Thymus (tissue), 11 donors: ENCODE measurements at regions not wholly inside any gene's neighbourhood (a gene's known extent, or its start where the extent isn't known, plus 50 kb on each side); places are given as distances from the start of the nearest gene placed in this dataset.

ENCODE experiments used
- DNase-seq, 9 donors: peaks; one replicate each; pipeline ENCODE4 v3.0.0-alpha.2; 2013; ENCODE audit warnings: low spot score in 9 of 9, low read depth in 6 of 9, missing footprints in 1 of 9
- H3K27ac ChIP-seq, 2 donors: one replicate each; pipeline ENCODE4 v1.5.1; 2013; ENCODE audit warnings: control low read depth in 1 of 2, low read depth in 1 of 2, low read length in 1 of 2, mild to moderate bottlenecking in 1 of 2, moderate library complexity in 1 of 2
- H3K27me3 ChIP-seq, 2 donors: one replicate each; pipeline ENCODE4 v1.5.1; 2013; ENCODE audit warnings: low read length in 1 of 2; ENCODE audit not compliant: control insufficient read depth in 2 of 2, insufficient read depth in 1 of 2
- H3K36me3 ChIP-seq, 2 donors: one replicate each; pipeline ENCODE4 v1.5.1; 2013; ENCODE audit warnings: low read length in 1 of 2, mild to moderate bottlenecking in 1 of 2, moderate library complexity in 1 of 2; ENCODE audit not compliant: control insufficient read depth in 2 of 2, insufficient read depth in 2 of 2
- H3K4me1 ChIP-seq, 2 donors: one replicate each; pipeline ENCODE4 v1.5.1; 2013; ENCODE audit warnings: low read length in 2 of 2; ENCODE audit not compliant: control insufficient read depth in 2 of 2, insufficient read depth in 2 of 2
- H3K4me3 ChIP-seq, 2 donors: one replicate each; pipeline ENCODE4 v1.5.1; 2013; ENCODE audit warnings: low read length in 2 of 2, control low read depth in 1 of 2, mild to moderate bottlenecking in 1 of 2
- H3K9me3 ChIP-seq, 2 donors: one replicate each; pipeline ENCODE4 v1.5.1; 2013; ENCODE audit warnings: low read length in 1 of 2, mild to moderate bottlenecking in 1 of 2; ENCODE audit not compliant: control insufficient read depth in 2 of 2, insufficient read depth in 1 of 2
- WGBS: extraction: QIAGEN DNeasy Blood & Tissue Kit; methylation state at CpG from one replicate; pipeline ENCODE4 v1.1.7; 2013; 5-methylcytosine and 5-hydroxymethylcytosine counted together
- donor health status: healthy.

DNA sequence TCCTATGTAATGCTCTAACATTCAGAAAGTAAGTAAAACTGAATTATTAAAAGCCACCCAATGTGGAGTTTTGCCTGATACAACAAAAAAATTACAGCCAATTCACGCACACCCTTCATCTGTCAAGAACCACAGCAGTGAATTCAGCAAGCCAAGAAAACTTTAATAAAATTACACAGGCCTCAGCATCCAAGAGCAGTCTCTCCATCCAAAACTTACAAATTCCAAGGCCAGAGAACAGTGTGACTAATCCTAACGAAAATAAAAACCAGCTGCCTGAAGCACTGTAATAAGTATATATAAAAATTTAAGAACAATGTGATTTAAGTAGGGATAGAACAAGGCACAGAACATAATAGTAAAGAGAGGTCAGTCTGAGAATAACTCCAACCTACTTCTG, 54.2 kb downstream of the SIX6 start:
- WGBS: 44% methylated on average over 2 of the region's 2 CpGs
- no peaks in the 10 kb centered on the region for H3K36me3 ChIP-seq
- DNase-seq: no peak
- no peaks in the 10 kb centered on the region for H3K9me3 ChIP-seq
- no peaks in the 10 kb centered on the region for H3K27me3 ChIP-seq
- no peak overlapping the region for H3K27ac ChIP-seq
- H3K4me3 ChIP-seq: no peak overlapping the region
- H3K4me1 ChIP-seq: no peaks in the 10 kb centered on the region

DNA sequence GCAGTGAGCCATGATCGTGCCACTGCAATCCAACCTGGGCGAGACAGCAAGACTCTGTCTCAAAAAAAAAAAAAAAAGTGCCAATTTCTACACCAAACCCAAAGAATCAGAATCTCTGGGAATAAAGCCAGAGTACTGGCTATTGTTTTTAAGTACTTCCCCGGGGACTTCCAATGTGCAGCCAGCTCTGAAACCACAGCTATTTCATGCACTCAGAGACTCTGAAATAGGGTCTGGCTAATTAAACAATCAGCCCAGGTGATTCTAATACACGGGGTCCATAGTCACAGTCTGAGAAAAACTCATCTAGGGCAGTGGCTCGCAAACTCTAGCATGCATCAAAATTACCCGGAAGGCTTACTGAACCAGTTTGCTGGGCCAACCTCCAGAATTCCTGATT, 56.3 kb downstream of the SIX6 start:
- H3K36me3 ChIP-seq: no peaks in the 10 kb centered on the region
- no peak overlapping the region for H3K27ac ChIP-seq
- no peaks in the 10 kb centered on the region for H3K27me3 ChIP-seq
- H3K9me3 ChIP-seq: no peaks in the 10 kb centered on the region
- DNase-seq: peak in 1 of 9 donors; percentile 3
- WGBS: 85% methylated on average over 6 of the region's 6 CpGs
- no peak overlapping the region for H3K4me3 ChIP-seq
- no peaks in the 10 kb centered on the region for H3K4me1 ChIP-seq

DNA sequence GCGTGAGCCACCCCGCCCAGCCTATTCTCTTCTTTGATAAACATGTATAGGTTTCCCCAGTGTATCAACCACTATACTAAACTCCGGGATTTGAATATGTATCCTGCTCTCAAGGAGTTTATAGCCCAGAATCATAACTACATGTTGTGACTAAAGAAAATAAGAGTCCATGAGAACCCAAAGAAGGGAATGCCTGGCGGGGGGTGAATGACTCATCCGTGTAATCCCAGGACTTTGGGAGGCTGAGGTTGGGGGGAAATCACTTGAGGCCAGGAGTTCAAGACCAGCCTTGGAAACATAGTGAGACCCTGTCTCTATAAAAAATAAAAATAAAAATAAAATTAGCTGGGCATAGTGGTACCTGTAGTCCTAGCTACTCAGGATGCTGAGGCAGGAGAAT, 57.2 kb downstream of the SIX6 start:
- Histone ChIP-seq H3K27me3 (no peaks in the 10 kb centered on the region), H3K9me3 (no peaks in the 10 kb centered on the region), H3K27ac (no peak overlapping the region), H3K4me3 (no peak overlapping the region), H3K4me1 (no peaks in the 10 kb centered on the region), H3K36me3 (no peaks in the 10 kb centered on the region)
- DNase-seq: no peak
- 94% methylated on average over 5 of the region's 5 CpGs for WGBS

DNA sequence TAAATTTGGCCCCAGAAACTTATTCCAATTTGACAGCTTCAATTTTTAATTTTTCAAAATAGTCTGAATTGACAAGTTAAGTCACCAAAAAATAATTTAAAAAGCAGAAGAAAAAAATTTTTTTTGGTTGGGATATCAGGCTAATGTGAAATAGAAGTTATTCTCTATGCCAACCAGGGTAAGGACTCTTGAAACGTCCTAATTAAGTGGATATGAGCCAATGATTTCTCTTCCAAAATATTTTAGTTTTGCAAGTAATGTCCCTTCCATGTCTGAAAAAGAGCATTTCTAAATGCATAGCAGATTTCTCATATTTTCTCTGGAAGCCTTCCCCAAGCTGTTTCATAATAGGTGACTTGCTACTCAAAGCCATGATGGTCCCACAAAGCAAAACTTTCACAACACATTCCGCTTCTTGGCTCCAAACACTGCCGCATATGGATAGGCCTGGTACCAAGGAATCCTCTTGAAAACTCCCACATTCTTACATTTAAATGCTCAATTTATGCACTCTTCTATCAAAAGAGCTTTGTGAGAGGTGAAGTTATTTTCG, 65.1 kb downstream of the SIX6 start:
- Histone ChIP-seq H3K27me3 (no peaks in the 10 kb centered on the region), H3K27ac (no peak overlapping the region), H3K9me3 (no peaks in the 10 kb centered on the region), H3K4me3 (no peak overlapping the region), H3K36me3 (no peaks in the 10 kb centered on the region), H3K4me1 (no peaks in the 10 kb centered on the region)
- WGBS: 91% methylated on average over 4 of the region's 4 CpGs
- no peak for DNase-seq

DNA sequence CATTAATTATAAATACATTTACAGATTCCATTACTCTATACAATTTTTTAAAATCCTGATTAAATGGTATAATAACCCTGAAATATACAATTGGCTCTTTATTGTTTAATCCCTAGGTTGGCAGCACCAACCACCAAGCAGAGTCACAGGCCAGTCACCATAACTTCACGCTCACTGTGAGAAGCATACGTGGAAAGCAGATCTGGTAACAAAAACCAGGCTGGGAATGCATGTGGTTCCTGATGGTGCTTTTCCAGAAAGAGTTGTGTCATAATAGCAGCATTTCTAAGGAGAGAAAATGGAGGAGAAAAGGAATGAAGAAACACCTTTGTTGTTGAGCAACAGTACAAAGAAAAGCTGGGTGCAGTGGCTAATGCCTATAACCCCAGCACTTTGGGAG, 66.1 kb downstream of the SIX6 start:
- Histone ChIP-seq H3K4me3 (no peak overlapping the region), H3K27me3 (no peaks in the 10 kb centered on the region), H3K27ac (no peak overlapping the region), H3K36me3 (no peaks in the 10 kb centered on the region), H3K9me3 (no peaks in the 10 kb centered on the region), H3K4me1 (no peaks in the 10 kb centered on the region)
- no peak for DNase-seq
- WGBS: 98% methylated on average over 2 of the region's 2 CpGs

DNA sequence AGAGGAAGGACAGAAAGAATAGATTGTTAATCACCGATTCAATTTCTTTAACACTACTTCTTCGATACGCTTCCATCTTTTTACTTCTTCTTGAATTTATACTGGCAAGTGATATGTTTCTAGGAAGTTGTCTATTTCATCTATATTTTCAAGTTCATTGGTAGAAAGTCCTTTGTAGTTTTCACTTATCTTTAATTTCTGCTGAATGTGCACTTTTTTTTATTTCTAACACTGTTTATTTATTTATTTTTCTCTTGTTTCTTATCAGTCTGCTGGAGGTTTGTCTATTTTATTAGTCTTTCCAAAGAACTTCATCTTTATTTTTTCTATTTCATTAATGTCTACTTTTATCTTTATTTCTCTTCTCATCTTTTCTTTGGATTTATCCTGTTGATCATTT, 63.6 kb downstream of the SIX1 start:
- H3K27me3 ChIP-seq: no peaks in the 10 kb centered on the region
- no peaks in the 10 kb centered on the region for H3K36me3 ChIP-seq
- DNase-seq: no peak
- H3K9me3 ChIP-seq: no peaks in the 10 kb centered on the region
- 97% methylated on average over 3 of the region's 3 CpGs for WGBS
- no peak overlapping the region for H3K27ac ChIP-seq
- H3K4me1 ChIP-seq: no peaks in the 10 kb centered on the region
- H3K4me3 ChIP-seq: no peak overlapping the region

DNA sequence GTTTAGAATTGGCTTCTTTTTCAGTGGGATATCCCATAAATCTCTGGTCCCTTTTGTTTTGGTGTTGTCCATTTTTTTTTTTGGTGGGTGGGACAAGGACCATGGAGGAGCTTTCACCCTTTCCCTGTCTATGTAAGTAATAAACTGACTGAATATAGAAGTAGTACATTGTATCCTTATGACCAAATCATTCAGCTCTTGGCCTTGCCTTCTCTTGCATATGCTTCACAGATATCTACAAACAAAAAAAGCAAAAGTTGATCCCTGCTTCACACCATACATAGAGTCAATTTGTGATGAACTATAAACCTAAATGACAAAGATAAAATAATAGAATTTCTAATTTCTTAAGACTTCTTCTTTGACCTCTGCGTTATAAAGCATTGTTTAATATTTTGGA, 59.8 kb downstream of the SIX1 start:
- Histone ChIP-seq H3K27me3 (no peaks in the 10 kb centered on the region), H3K9me3 (no peaks in the 10 kb centered on the region), H3K27ac (no peak overlapping the region), H3K4me1 (no peaks in the 10 kb centered on the region), H3K4me3 (no peak overlapping the region), H3K36me3 (no peaks in the 10 kb centered on the region)
- DNase-seq: peak in 1 of 9 donors; percentile 2
- 98% methylated on average over 1 of the region's 1 CpG for WGBS

DNA sequence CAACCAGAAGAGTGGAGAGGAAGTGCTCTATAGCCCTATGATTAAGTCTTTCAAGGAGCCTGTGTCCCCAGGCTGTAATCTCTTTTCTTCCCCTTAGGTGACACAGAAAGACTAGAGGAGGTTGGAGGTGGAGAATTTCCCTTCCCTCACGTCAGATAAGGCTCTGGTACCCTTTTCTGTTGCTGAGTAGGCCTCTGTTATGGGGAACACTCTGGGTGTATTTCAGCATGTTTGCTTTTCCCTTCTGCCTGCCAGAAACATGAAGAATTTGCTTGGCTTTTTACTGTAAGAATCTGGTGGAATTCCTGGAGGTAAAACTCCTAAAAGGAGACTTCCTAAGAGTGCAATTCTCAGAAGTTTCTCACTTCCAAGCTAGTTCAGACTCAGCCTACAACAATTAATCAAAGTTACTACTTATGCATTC, 58.3 kb downstream of the SIX1 start:
- no peaks in the 10 kb centered on the region for H3K36me3 ChIP-seq
- peak in 1 of 9 donors; percentile 9 for DNase-seq
- no peaks in the 10 kb centered on the region for H3K4me1 ChIP-seq
- H3K27me3 ChIP-seq: no peaks in the 10 kb centered on the region
- WGBS: 65% methylated on average over 1 of the region's 1 CpG
- peak overlapping the region in 1 of 2 donors; percentile 41 for H3K27ac ChIP-seq
- no peak overlapping the region for H3K4me3 ChIP-seq
- no peaks in the 10 kb centered on the region for H3K9me3 ChIP-seq
